ENCODE measurements at regions not wholly inside any gene's neighbourhood (a gene's known extent, or its start where the extent isn't known, plus 50 kb on each side); places are given as distances from the start of the nearest gene placed in this dataset.

- no peak for TF ChIP-seq CTCF (IDR thresholded peaks at IDR 0.05)
- no peak for TF ChIP-seq POLR2A (IDR thresholded peaks at IDR 0.05)
- TF ChIP-seq EP300 (IDR thresholded peaks at IDR 0.05; ENCODE audit: low read depth), result no peak
- no peak for TF ChIP-seq POLR2AphosphoS5 (IDR thresholded peaks at IDR 0.05)
These were observed 291.3 kb downstream of the BCL11A start for GRCh38 chr2:60262178-60262577.

All from transverse colon (tissue), 4 donors.